ENCODE measurements at regions not wholly inside any gene's neighbourhood (a gene's known extent, or its start where the extent isn't known, plus 50 kb on each side); places are given as distances from the start of the nearest gene placed in this dataset.
A peak's percentile ranks its signal among the peaks of the same experiment; 100 is the strongest.

GRCh38 chr4:56240554-56241174 lies 146.6 kb downstream of the AASDH start:
- DNase-seq (ENCODE audit: low spot score): no peak

- no peak for DNase-seq (ENCODE audit: low spot score)
Measured at GRCh38 chr4:56238251-56238650, 149.0 kb downstream of the AASDH start.

GRCh38 chr4:56235725-56236124 lies 151.6 kb downstream of the AASDH start:
- DNase-seq (ENCODE audit: low spot score): no peak

- DNase-seq (ENCODE audit: low spot score): no peak
Measured at GRCh38 chr4:56235011-56235410, 152.3 kb downstream of the AASDH start.

GRCh38 chr4:56234098-56234497 lies 153.2 kb downstream of the AASDH start:
- no peak for DNase-seq (ENCODE audit: low spot score)

GRCh38 chr4:56231410-56231809 lies 155.9 kb downstream of the AASDH start:
- no peak for DNase-seq (ENCODE audit: low spot score)

- DNase-seq (ENCODE audit: low spot score): no peak
Measured at GRCh38 chr4:56229947-56230346, 157.3 kb downstream of the AASDH start.

GRCh38 chr4:56227301-56227835 lies 159.9 kb downstream of the AASDH start:
- DNase-seq (ENCODE audit: low spot score): no peak

GRCh38 chr4:56226579-56226978 lies 160.7 kb downstream of the AASDH start:
- DNase-seq (ENCODE audit: low spot score): no peak

- DNase-seq (ENCODE audit: low spot score): no peak
Measured at GRCh38 chr4:56224641-56225040, 162.7 kb downstream of the AASDH start.

GRCh38 chr4:56222514-56222913 lies 164.8 kb downstream of the AASDH start:
- DNase-seq (ENCODE audit: low spot score): no peak

GRCh38 chr4:56220261-56220660 lies 167.0 kb downstream of the AASDH start:
- DNase-seq (ENCODE audit: low spot score): no peak

- no peak for DNase-seq (ENCODE audit: low spot score)
Measured at GRCh38 chr4:56219447-56219846, 167.8 kb downstream of the AASDH start.

- no peak for DNase-seq (ENCODE audit: low spot score)
Measured at GRCh38 chr4:56218230-56218895, 168.9 kb downstream of the AASDH start.

GRCh38 chr4:56217343-56217890 lies 169.9 kb downstream of the AASDH start:
- DNase-seq (ENCODE audit: low spot score): no peak

- peak; percentile 21 for DNase-seq (ENCODE audit: low spot score)
Measured at GRCh38 chr4:56215901-56216300, 171.4 kb downstream of the AASDH start.

- peak; percentile 44 for DNase-seq (ENCODE audit: low spot score)
Measured at GRCh38 chr4:56215141-56215783, 172.0 kb downstream of the AASDH start.

- DNase-seq (ENCODE audit: low spot score): no peak
Measured at GRCh38 chr4:56213543-56213942, 173.7 kb downstream of the AASDH start.

- DNase-seq (ENCODE audit: low spot score): no peak
Measured at GRCh38 chr4:56212774-56213173, 174.5 kb downstream of the AASDH start.

- DNase-seq (ENCODE audit: low spot score): no peak
Measured at GRCh38 chr4:56211202-56211601, 176.1 kb downstream of the AASDH start.

GRCh38 chr4:56210397-56210796 lies 176.9 kb downstream of the AASDH start:
- DNase-seq (ENCODE audit: low spot score): no peak

GRCh38 chr4:56209767-56210166 lies 177.5 kb downstream of the AASDH start:
- DNase-seq (ENCODE audit: low spot score): no peak

- DNase-seq (ENCODE audit: low spot score): no peak
Measured at GRCh38 chr4:56208103-56208502, 179.2 kb downstream of the AASDH start.
